HepG2 (cell line): ENCODE measurements at regions not wholly inside any gene's neighbourhood (a gene's known extent, or its start where the extent isn't known, plus 50 kb on each side); places are given as distances from the start of the nearest gene placed in this dataset.

Experiments
- ATAC-seq: fragments of 200-7000 bp; cut with Tn5 transposase; 3 replicates; pipeline ENCODE4 v1.9.1; 2020; ENCODE audit warnings: mild to moderate bottlenecking, moderate library complexity
- BruUV-seq: library from RNA; stranded (reverse); fragments of 400-500 nt; replicated peaks from 2 replicates; lab custom pipeline; 2021; lab: Mats Ljungman, UMichigan
- CTCF ChIA-PET: fragments of 300-600 bp; formaldehyde crosslinking; extraction: SDS; loops from one replicate; lab custom pipeline; 2021; ENCODE audit warnings: low total read pairs, inconsistent platforms, low intra/inter-chr PET ratio; lab: Yijun Ruan, JAX
- POLR2A ChIA-PET: fragments of 350-600 bp; sonication (Branson Sonifier 250); formaldehyde crosslinking; loops from one replicate; lab custom pipeline; 2020; ENCODE audit warnings: antibody characterized with exemption, inconsistent platforms; lab: Yijun Ruan, JAX
- DNase-seq: peaks from one replicate; pipeline ENCODE4 v3.0.0-alpha.2; 2015; ENCODE audit warnings: low spot score
- FAIRE-seq: peaks from 3 replicates; lab custom pipeline; 2011; peaks lifted over from hg19 to GRCh38; lab: Jason Lieb, UNC
- H2AFZ ChIP-seq: one replicate; pipeline ENCODE4 v1.6.1; 2011; ENCODE audit warnings: low read length, inconsistent platforms
- H3K27ac ChIP-seq: fragments of 300-600 bp; 3 replicates; pipeline ENCODE4 v1.8.0; 2011; ENCODE audit warnings: mixed run types, mild to moderate bottlenecking, mixed read lengths, low read length, inconsistent platforms; ENCODE audit not compliant: insufficient read depth; ENCODE audit errors: extremely low read length
- H3K27me3 ChIP-seq, 2 experiments: fragments of 200-600 bp in 1 of 2; 2 replicates in 1 of 2; 3 replicates in 1 of 2; pipeline versions ENCODE4 v1.6.0 to v1.8.0; 2011; ENCODE audit warnings: low read length in 2 of 2, mild to moderate bottlenecking in 2 of 2, moderate library complexity in 2 of 2, inconsistent platforms in 1 of 2; ENCODE audit not compliant: insufficient read depth in 2 of 2, control insufficient read depth in 1 of 2
- H3K36me3 ChIP-seq, 2 experiments: fragments of 200-600 bp in 1 of 2; replicated peaks in 1 of 2; 2 replicates in 1 of 2; 3 replicates in 1 of 2; pipeline versions ENCODE4 v1.5.1 to v1.8.0; 2011; ENCODE audit warnings: low read length in 2 of 2, inconsistent platforms in 1 of 2; ENCODE audit not compliant: insufficient read depth in 2 of 2, control insufficient read depth in 1 of 2
- H3K4me1 ChIP-seq: 2 replicates; pipeline ENCODE4 v1.5.1; 2012; ENCODE audit warnings: low read length, inconsistent platforms; ENCODE audit not compliant: insufficient read depth
- H3K4me2 ChIP-seq: 2 replicates; pipeline ENCODE4 v1.6.0; 2011; ENCODE audit warnings: low read depth, low read length, inconsistent platforms
- H3K4me3 ChIP-seq, 3 experiments: fragments of 200-600 bp in 1 of 3; sonication (generic), shearing (Covaris generic) in 1 of 3; replicated peaks in 1 of 3; 2 replicates each; pipeline ENCODE4 v1.5.1; 2011 to 2016; ENCODE audit warnings: low read length in 3 of 3, inconsistent platforms in 2 of 3, low read depth in 2 of 3, mild to moderate bottlenecking in 2 of 3, control low read depth in 1 of 3, mixed read lengths in 1 of 3; ENCODE audit not compliant: insufficient read depth in 1 of 3
- H3K79me2 ChIP-seq: one replicate; pipeline ENCODE4 v1.6.1; 2011; ENCODE audit warnings: low read length, inconsistent platforms; ENCODE audit not compliant: insufficient read depth
- H3K9ac ChIP-seq: 2 replicates; pipeline ENCODE4 v1.6.0; 2011; ENCODE audit warnings: mild to moderate bottlenecking, low read depth, low read length, inconsistent platforms; ENCODE audit not compliant: insufficient read depth
- H3K9me3 ChIP-seq: 2 replicates; pipeline ENCODE4 v1.5.1; 2012; ENCODE audit warnings: mild to moderate bottlenecking, low read length
- H4K20me1 ChIP-seq: 2 replicates; pipeline ENCODE4 v1.6.0; 2011; ENCODE audit warnings: inconsistent platforms, mild to moderate bottlenecking, low read length, moderate library complexity; ENCODE audit not compliant: insufficient read depth
- ARNTL ChIP-seq: sonication (generic); formaldehyde crosslinking; IDR thresholded peaks from 2 replicates; pipeline ENCODE4 v1.4.0; 2020; ENCODE audit warnings: mild to moderate bottlenecking, missing genetic modification reagents
- BCLAF1 ChIP-seq: fragments of 450-650 bp; IDR thresholded peaks from 2 replicates; pipeline ENCODE4 v1.6.1; 2017; ENCODE audit warnings: mild to moderate bottlenecking
- GPBP1L1 ChIP-seq: sonication (generic); formaldehyde crosslinking; IDR thresholded peaks from 2 replicates; pipeline ENCODE4 v1.5.0; 2020; ENCODE audit warnings: mild to moderate bottlenecking, missing genetic modification reagents
- HOXA3 ChIP-seq: sonication (generic); formaldehyde crosslinking; IDR thresholded peaks from 2 replicates; pipeline ENCODE4 v1.5.0; 2020; ENCODE audit warnings: missing genetic modification reagents
- TCF12 ChIP-seq, 2 experiments: fragments of 450-650 bp in 1 of 2; sonication (generic) in 1 of 2; formaldehyde crosslinking in 1 of 2; IDR thresholded peaks; 2 replicates each; pipeline versions ENCODE4 v1.6.1 to v1.8.0; 2017 to 2022; ENCODE audit warnings: antibody characterized with exemption in 1 of 2, mild to moderate bottlenecking in 1 of 2, missing genetic modification reagents in 1 of 2, moderate library complexity in 1 of 2
- TCF7 ChIP-seq: sonication (generic); IDR thresholded peaks from 2 replicates; pipeline ENCODE4 v1.6.1; 2016; ENCODE audit warnings: antibody characterized with exemption, low read depth
- TIGD3 ChIP-seq: sonication (generic); formaldehyde crosslinking; IDR thresholded peaks from 2 replicates; pipeline ENCODE4 v1.5.1; 2020; ENCODE audit warnings: mild to moderate bottlenecking, missing genetic modification reagents, borderline replicate concordance
- ZNF251 ChIP-seq: sonication (generic); formaldehyde crosslinking; IDR thresholded peaks from 2 replicates; pipeline ENCODE4 v1.9.0; 2021; ENCODE audit warnings: mild to moderate bottlenecking, missing genetic modification reagents
- WGBS: methylation state at CpG from one replicate; pipeline ENCODE4 v1.1.6; 2017; ENCODE audit warnings: low lambda C conversion rate; 5-methylcytosine and 5-hydroxymethylcytosine counted together
- in situ Hi-C: cut with HindIII; loops from 2 replicates; pipeline ENCODE4 v1.10.0; 2017; ENCODE audit warnings: low pct_unique_long_range_greater_than_20kb; ENCODE audit not compliant: extremely low pct_ligation_motif_present
- intact Hi-C: fragments of 100-400 bp; cut with micrococcal nuclease; formaldehyde crosslinking; loops from one replicate; pipeline ENCODE4 v1.10.0; 2022; ENCODE audit not compliant: unreplicated experiment
- TF ChIP-seq, protein P1 (sequence below): sonication (generic); formaldehyde crosslinking; IDR thresholded peaks from 2 replicates; pipeline ENCODE4 v1.4.0; 2020; ENCODE audit warnings: missing genetic modification reagents
- TF ChIP-seq, protein P2 (sequence below): sonication (generic); formaldehyde crosslinking; conservative IDR thresholded peaks from 2 replicates; pipeline ENCODE4 v1.8.0; 2022; ENCODE audit warnings: low read depth, missing genetic modification reagents

DNA sequence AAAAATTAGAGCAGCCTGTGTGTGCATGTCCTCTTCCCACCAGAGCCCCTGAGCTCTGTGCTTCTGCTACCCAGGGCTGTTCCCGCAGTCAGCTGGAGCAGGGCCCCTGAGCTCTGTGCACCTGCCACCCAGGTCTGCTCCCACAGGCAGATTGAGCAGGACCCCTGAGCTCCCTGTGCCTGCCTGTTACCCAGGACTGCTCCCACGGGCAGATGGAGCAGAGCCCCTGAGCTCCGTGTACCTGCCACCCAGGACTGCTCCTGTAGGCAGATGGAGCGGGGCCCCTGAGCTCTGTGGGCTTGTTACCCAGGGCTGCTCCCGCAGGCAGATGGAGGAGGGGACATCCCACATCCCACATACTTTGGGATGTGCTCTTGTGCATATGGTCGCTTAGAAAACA is 186.8 kb upstream of the SOX1 start:
- in situ Hi-C loops, result no loop called here
- no peak overlapping the region for H2AFZ ChIP-seq
- H3K4me3 ChIP-seq, result no peak overlapping the region
- TF ChIP-seq TIGD3 (CRISPR knock-in tag) (no peak), HOXA3 (CRISPR knock-in tag) (no peak), ARNTL (CRISPR knock-in tag) (no peak), ZNF251 (no peak), TCF12 (IDR thresholded peaks at IDR 0.05) (no peak), TCF12 (CRISPR knock-in tag; IDR thresholded peaks at IDR 0.05) (no peak), GPBP1L1 (CRISPR knock-in tag) (no peak), BCLAF1 (no peak), TCF7 (no peak)
- TF ChIP-seq, protein P1, sequence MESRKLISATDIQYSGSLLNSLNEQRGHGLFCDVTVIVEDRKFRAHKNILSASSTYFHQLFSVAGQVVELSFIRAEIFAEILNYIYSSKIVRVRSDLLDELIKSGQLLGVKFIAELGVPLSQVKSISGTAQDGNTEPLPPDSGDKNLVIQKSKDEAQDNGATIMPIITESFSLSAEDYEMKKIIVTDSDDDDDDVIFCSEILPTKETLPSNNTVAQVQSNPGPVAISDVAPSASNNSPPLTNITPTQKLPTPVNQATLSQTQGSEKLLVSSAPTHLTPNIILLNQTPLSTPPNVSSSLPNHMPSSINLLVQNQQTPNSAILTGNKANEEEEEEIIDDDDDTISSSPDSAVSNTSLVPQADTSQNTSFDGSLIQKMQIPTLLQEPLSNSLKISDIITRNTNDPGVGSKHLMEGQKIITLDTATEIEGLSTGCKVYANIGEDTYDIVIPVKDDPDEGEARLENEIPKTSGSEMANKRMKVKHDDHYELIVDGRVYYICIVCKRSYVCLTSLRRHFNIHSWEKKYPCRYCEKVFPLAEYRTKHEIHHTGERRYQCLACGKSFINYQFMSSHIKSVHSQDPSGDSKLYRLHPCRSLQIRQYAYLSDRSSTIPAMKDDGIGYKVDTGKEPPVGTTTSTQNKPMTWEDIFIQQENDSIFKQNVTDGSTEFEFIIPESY, result no peak
- TF ChIP-seq, protein P2, sequence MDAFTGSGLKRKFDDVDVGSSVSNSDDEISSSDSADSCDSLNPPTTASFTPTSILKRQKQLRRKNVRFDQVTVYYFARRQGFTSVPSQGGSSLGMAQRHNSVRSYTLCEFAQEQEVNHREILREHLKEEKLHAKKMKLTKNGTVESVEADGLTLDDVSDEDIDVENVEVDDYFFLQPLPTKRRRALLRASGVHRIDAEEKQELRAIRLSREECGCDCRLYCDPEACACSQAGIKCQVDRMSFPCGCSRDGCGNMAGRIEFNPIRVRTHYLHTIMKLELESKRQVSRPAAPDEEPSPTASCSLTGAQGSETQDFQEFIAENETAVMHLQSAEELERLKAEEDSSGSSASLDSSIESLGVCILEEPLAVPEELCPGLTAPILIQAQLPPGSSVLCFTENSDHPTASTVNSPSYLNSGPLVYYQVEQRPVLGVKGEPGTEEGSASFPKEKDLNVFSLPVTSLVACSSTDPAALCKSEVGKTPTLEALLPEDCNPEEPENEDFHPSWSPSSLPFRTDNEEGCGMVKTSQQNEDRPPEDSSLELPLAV, result no peak
- intact Hi-C loops, result no loop called here
- POLR2A ChIA-PET, result no interaction called here
- H3K36me3 ChIP-seq, result no peaks in the 10 kb centered on the region
- H3K9me3 ChIP-seq, result no peaks in the 10 kb centered on the region
- ATAC-seq, result no peak
- WGBS, result 0% methylated on average over 3 of the region's 6 CpGs
- no peak for DNase-seq
- peaks cover 0 to 17% of the 10 kb centered on the region in 2 experiments; a peak in 1 of 5 replicates for H3K27me3 ChIP-seq
- H3K4me2 ChIP-seq, result no peak overlapping the region
- FAIRE-seq, result no peak
- no peak overlapping the region for H3K9ac ChIP-seq
- BruUV-seq, result no TSS peak
- no peaks in the 10 kb centered on the region for H3K79me2 ChIP-seq
- CTCF ChIA-PET, result no interaction called here
- no peaks in the 10 kb centered on the region for H3K4me1 ChIP-seq
- H4K20me1 ChIP-seq, result no peaks in the 10 kb centered on the region
- no peak overlapping the region for H3K27ac ChIP-seq
